PC-3 (cell line): ENCODE measurements at regions not wholly inside any gene's neighbourhood (a gene's known extent, or its start where the extent isn't known, plus 50 kb on each side); places are given as distances from the start of the nearest gene placed in this dataset.

Source experiments
- ATAC-seq: fragments of 200-7000 bp; cut with Tn5 transposase; 2 replicates; pipeline ENCODE4 v1.9.1; 2020; ENCODE audit warnings: mild to moderate bottlenecking, moderate library complexity
- BruUV-seq: library from RNA; stranded (reverse); fragments of 400-500 nt; replicated peaks from 2 replicates; lab custom pipeline; 2021; lab: Mats Ljungman, UMichigan
- CTCF ChIA-PET: fragments of 300-600 bp; sonication (Branson Sonifier 250); formaldehyde crosslinking; loops from one replicate; lab custom pipeline; 2022; ENCODE audit warnings: antibody characterized with exemption; lab: Charles Lee
- POLR2A ChIA-PET: fragments of 300-600 bp; sonication (Branson Sonifier 250); formaldehyde crosslinking; loops from one replicate; lab custom pipeline; 2022; ENCODE audit warnings: antibody characterized with exemption; ENCODE audit not compliant: unreplicated experiment; lab: Charles Lee
- DNase-seq: peaks from one replicate; pipeline ENCODE4 v3.0.0-alpha.2; 2015
- H2AFZ ChIP-seq: fragments of 300-600 bp; sonication (generic); 2 replicates; pipeline ENCODE4 v1.6.0; 2016; ENCODE audit warnings: antibody characterized with exemption, low read length
- H3F3A ChIP-seq: fragments of 300-600 bp; sonication (generic); one replicate; pipeline ENCODE4 v1.6.0; 2017; ENCODE audit warnings: antibody characterized with exemption, low read length, control low read depth, mild to moderate bottlenecking; ENCODE audit not compliant: unreplicated experiment
- H3K27ac ChIP-seq: fragments of 300-600 bp; sonication (generic); 2 replicates; pipeline ENCODE4 v1.5.1; 2016; ENCODE audit warnings: mild to moderate bottlenecking, low read length
- H3K27me3 ChIP-seq: fragments of 300-600 bp; sonication (generic); 2 replicates; pipeline ENCODE4 v1.6.1; 2016; ENCODE audit warnings: low read length, mixed read lengths
- H3K36me3 ChIP-seq: fragments of 300-600 bp; sonication (generic); 2 replicates; pipeline ENCODE4 v1.6.1; 2016; ENCODE audit warnings: low read depth, mixed run types, low read length, mixed read lengths
- H3K4me1 ChIP-seq: fragments of 300-600 bp; sonication (generic); 2 replicates; pipeline ENCODE4 v1.5.1; 2016; ENCODE audit warnings: low read length; ENCODE audit not compliant: insufficient read depth
- H3K4me2 ChIP-seq: fragments of 300-600 bp; sonication (generic); 2 replicates; pipeline ENCODE4 v1.6.0; 2016; ENCODE audit warnings: low read length
- H3K4me3 ChIP-seq: fragments of 300-600 bp; sonication (generic); 2 replicates; pipeline ENCODE4 v1.5.1; 2016; ENCODE audit warnings: mild to moderate bottlenecking, low read length, mixed read lengths
- H3K79me2 ChIP-seq: fragments of 300-600 bp; sonication (generic); 2 replicates; pipeline ENCODE4 v1.6.1; 2017; ENCODE audit warnings: low read length, mixed read lengths
- H3K9ac ChIP-seq: fragments of 300-600 bp; sonication (generic); 2 replicates; pipeline ENCODE4 v1.6.0; 2016; ENCODE audit warnings: mild to moderate bottlenecking, low read length
- H3K9me2 ChIP-seq: fragments of 300-600 bp; sonication (generic); replicated peaks from 2 replicates; pipeline ENCODE4 v1.6.1; 2016; ENCODE audit warnings: mixed run types, low read length, mixed read lengths
- H3K9me3 ChIP-seq: fragments of 300-600 bp; sonication (generic); 2 replicates; pipeline ENCODE4 v1.6.1; 2016; ENCODE audit warnings: low read length, mixed read lengths
- H4K20me1 ChIP-seq: fragments of 300-600 bp; sonication (generic); 2 replicates; pipeline ENCODE4 v1.6.1; 2016; ENCODE audit warnings: low read length, mixed read lengths
- CTCF ChIP-seq: fragments of 300-600 bp; sonication (generic); conservative IDR thresholded peaks from 2 replicates; pipeline ENCODE4 v1.5.1; 2017; ENCODE audit warnings: antibody characterized with exemption, low read depth, mild to moderate bottlenecking, low read length
- EZH2 ChIP-seq: fragments of 300-600 bp; sonication (generic); IDR thresholded peaks from one replicate; pipeline ENCODE4 v1.6.1; 2017; ENCODE audit warnings: antibody characterized with exemption, mild to moderate bottlenecking, low read length; ENCODE audit not compliant: unreplicated experiment
- EZH2phosphoT487 ChIP-seq: fragments of 300-600 bp; sonication (generic); IDR thresholded peaks from 2 replicates; pipeline ENCODE4 v1.6.1; 2018; ENCODE audit warnings: mild to moderate bottlenecking, antibody characterized with exemption, low read length, borderline replicate concordance
- intact Hi-C: fragments of 100-400 bp; cut with micrococcal nuclease; formaldehyde crosslinking; loops from 2 replicates; pipeline ENCODE4 v1.9.0; 2023

GRCh38 chr1:106705971-106706370 lies 350.5 kb upstream of the PRMT6 start:
- H3F3A ChIP-seq, result no peaks in the 10 kb centered on the region
- H4K20me1 ChIP-seq, result no peaks in the 10 kb centered on the region
- TF ChIP-seq EZH2 (no peak), EZH2phosphoT487 (no peak), CTCF (no peak)
- H3K9me3 ChIP-seq, result no peaks in the 10 kb centered on the region
- H3K79me2 ChIP-seq, result no peaks in the 10 kb centered on the region
- ATAC-seq, result no peak
- no peak overlapping the region for H2AFZ ChIP-seq
- intact Hi-C loops, result no loop called here
- ChIA-PET CTCF (no interaction called here), POLR2A (no interaction called here)
- H3K4me1 ChIP-seq, result no peaks in the 10 kb centered on the region
- H3K36me3 ChIP-seq, result no peaks in the 10 kb centered on the region
- BruUV-seq, result no TSS peak
- no peaks in the 10 kb centered on the region for H3K27me3 ChIP-seq
- H3K9me2 ChIP-seq, result no peaks in the 10 kb centered on the region
- no peak overlapping the region for H3K27ac ChIP-seq
- no peak overlapping the region for H3K4me3 ChIP-seq
- H3K9ac ChIP-seq, result no peak overlapping the region
- DNase-seq, result no peak
- H3K4me2 ChIP-seq, result no peak overlapping the region

GRCh38 chr1:106717591-106717990 lies 338.9 kb upstream of the PRMT6 start:
- no peak overlapping the region for H3K4me3 ChIP-seq
- TF ChIP-seq CTCF (no peak), EZH2 (no peak), EZH2phosphoT487 (no peak)
- H3K9me3 ChIP-seq, result no peaks in the 10 kb centered on the region
- no peak overlapping the region for H3K4me2 ChIP-seq
- no peaks in the 10 kb centered on the region for H3K4me1 ChIP-seq
- no peaks in the 10 kb centered on the region for H3K9me2 ChIP-seq
- CTCF ChIA-PET, result no interaction called here
- no peak overlapping the region for H2AFZ ChIP-seq
- H3K27ac ChIP-seq, result no peak overlapping the region
- no peaks in the 10 kb centered on the region for H3K79me2 ChIP-seq
- POLR2A ChIA-PET, result no interaction called here
- no peaks in the 10 kb centered on the region for H3K27me3 ChIP-seq
- H4K20me1 ChIP-seq, result no peaks in the 10 kb centered on the region
- DNase-seq, result no peak
- H3F3A ChIP-seq, result no peaks in the 10 kb centered on the region
- no peak for ATAC-seq
- no peaks in the 10 kb centered on the region for H3K36me3 ChIP-seq
- BruUV-seq, result no TSS peak
- H3K9ac ChIP-seq, result no peak overlapping the region
- intact Hi-C loops, result no loop called here

GRCh38 chr1:106721790-106722189 lies 334.7 kb upstream of the PRMT6 start:
- ChIA-PET CTCF (no interaction called here), POLR2A (no interaction called here)
- H3K27ac ChIP-seq, result no peak overlapping the region
- no peaks in the 10 kb centered on the region for H3K9me3 ChIP-seq
- no peak for DNase-seq
- no peaks in the 10 kb centered on the region for H3K36me3 ChIP-seq
- no peaks in the 10 kb centered on the region for H3K4me1 ChIP-seq
- H3F3A ChIP-seq, result no peaks in the 10 kb centered on the region
- H3K9me2 ChIP-seq, result no peaks in the 10 kb centered on the region
- no TSS peak for BruUV-seq
- no peak overlapping the region for H3K9ac ChIP-seq
- no peak overlapping the region for H2AFZ ChIP-seq
- no peaks in the 10 kb centered on the region for H4K20me1 ChIP-seq
- ATAC-seq, result no peak
- no peak overlapping the region for H3K4me3 ChIP-seq
- no peaks in the 10 kb centered on the region for H3K27me3 ChIP-seq
- intact Hi-C loops, result no loop called here
- no peak overlapping the region for H3K4me2 ChIP-seq
- no peaks in the 10 kb centered on the region for H3K79me2 ChIP-seq
- TF ChIP-seq CTCF (no peak), EZH2 (no peak), EZH2phosphoT487 (no peak)
